Medulla oblongata (tissue), 1 donor: ENCODE measurements at regions not wholly inside any gene's neighbourhood (a gene's known extent, or its start where the extent isn't known, plus 50 kb on each side); places are given as distances from the start of the nearest gene placed in this dataset.

Experiments used
- DNase-seq: peaks from one replicate; pipeline ENCODE4 v3.0.0-alpha.2; 2015; ENCODE audit errors: extremely low spot score

- no peak for DNase-seq
These were observed 927.5 kb downstream of the DTWD2 start for GRCh38 chr5:118060833-118061232.

- DNase-seq = no peak
These were observed 935.8 kb downstream of the DTWD2 start for GRCh38 chr5:118052503-118052902.

DNA sequence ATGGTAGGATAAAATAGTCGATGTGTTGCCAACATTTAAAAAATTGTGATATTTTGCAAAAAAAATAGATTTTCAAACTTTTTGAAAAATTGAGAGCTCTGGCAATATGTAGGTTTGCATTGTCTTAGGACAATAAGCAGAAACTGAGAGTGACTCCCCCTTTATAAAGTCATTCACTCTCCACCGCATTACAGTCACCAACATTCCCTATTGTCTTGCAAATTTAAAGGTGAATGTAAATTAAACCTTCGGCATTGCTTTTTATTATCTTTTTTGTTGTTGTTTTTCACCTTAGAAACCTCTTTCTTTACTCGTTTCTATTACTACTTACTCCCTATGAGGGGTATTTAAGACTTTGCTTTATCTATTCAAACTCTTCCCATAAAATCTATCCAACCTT is 944.2 kb downstream of the DTWD2 start:
- no peak for DNase-seq

GRCh38 chr5:118043531-118043930 is 944.8 kb downstream of the DTWD2 start:
- DNase-seq = no peak

DNA sequence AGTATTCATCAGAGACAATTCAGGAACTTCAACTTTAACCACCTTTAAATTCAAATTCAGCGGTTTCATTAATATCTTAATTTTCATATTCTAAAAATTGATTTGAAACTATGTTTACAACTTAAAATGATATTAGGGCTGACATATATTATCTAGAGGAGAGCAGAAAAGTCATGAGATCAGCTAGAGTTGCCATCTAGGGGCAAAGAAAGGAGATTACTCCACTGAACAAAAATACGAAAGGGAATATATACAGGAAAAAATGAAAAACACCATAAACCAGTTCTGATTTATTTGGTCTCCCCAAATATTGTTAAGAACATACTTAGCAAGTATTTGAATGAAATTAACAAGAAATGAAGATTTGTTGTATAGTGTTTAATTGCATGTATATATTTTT is 946.3 kb downstream of the DTWD2 start:
- DNase-seq = peak; percentile 28

DNA sequence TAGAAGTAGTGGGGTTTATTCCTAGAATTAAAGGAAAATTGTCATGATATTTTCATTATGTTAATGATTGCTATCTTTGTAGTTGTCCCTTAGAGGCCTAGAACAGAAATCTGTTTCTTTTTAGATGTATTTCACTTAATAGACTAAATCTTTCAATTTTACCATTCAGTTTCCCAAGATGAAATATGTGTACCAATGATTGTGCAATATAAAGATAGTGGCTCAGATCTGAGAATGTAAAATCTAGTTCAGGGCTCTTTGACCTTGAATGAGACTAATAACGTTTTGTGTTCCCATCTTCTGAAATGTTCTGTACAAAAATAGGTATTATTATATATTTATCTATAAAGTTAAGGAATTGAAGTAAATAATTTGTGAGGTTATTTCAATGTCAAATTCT is 947.9 kb downstream of the DTWD2 start:
- no peak for DNase-seq

GRCh38 chr5:118033686-118034338 is 954.5 kb downstream of the DTWD2 start:
- no peak for DNase-seq

DNA sequence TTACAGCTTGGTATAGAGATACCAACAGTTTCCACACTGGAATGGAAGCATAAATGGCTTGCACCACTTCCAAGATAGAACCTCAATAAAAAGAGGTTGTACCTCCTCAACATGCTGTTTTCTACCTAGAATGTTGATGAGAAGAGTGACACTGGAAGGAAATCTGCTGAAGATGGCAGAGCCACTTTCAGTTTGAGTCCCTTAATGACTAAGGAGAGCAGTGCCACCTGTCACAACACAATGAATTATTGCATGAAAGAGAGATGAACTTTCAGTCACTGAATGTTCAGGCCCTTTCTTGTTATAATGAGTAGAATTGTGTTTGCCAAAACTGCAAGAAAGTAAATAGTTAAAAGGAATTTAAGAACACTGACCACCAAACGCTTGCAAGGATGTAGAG is 958.5 kb downstream of the DTWD2 start:
- no peak for DNase-seq

- no peak for DNase-seq
These were observed 966.3 kb downstream of the DTWD2 start for GRCh38 chr5:118022062-118022461.

GRCh38 chr5:118017536-118017935 is 970.8 kb downstream of the DTWD2 start:
- peak; percentile 56 for DNase-seq

- DNase-seq = no peak
These were observed 972.0 kb downstream of the DTWD2 start for GRCh38 chr5:118016396-118016795.

GRCh38 chr5:118015511-118015910 is 972.8 kb downstream of the DTWD2 start:
- no peak for DNase-seq

GRCh38 chr5:118009741-118010297 is 978.5 kb downstream of the DTWD2 start:
- no peak for DNase-seq

- no peak for DNase-seq
These were observed 979.6 kb downstream of the DTWD2 start for GRCh38 chr5:118008779-118009178.

- DNase-seq = no peak
These were observed 981.1 kb downstream of the DTWD2 start for GRCh38 chr5:118007262-118007661.

- DNase-seq = no peak
These were observed 982.1 kb downstream of the DTWD2 start for GRCh38 chr5:118006219-118006618.

DNA sequence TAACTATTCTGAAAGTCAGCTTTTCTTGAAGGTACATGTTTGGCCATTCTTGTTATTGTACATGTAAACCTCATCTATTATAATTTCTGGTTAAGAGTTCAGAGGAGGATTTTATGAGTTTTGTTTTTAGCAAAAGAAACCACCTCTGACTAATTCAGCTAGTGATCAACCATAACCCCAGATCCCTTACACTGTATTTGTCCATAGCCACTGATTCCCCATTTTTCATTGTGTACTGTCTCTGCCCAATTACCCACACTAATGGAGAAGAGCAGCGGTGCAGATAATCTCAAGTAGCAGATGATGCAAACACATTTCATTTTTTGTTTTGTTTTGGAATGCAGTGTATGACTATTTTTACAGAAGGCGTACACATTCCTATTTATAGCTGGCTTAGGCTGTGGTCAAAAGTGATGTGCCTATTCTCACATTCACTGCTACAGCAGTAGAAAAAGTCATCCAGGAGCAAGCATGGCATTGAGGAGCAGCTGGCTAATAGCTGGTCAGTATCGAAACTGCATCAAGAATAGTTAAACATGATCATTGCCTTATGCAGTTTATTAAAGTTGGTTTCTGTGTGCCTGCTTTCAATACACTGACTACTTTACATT is 988.3 kb downstream of the DTWD2 start:
- no peak for DNase-seq

GRCh38 chr5:117982691-117983090 is 1005.7 kb downstream of the DTWD2 start:
- no peak for DNase-seq

- DNase-seq = no peak
These were observed 1014.6 kb downstream of the DTWD2 start for GRCh38 chr5:117973785-117974184.

DNA sequence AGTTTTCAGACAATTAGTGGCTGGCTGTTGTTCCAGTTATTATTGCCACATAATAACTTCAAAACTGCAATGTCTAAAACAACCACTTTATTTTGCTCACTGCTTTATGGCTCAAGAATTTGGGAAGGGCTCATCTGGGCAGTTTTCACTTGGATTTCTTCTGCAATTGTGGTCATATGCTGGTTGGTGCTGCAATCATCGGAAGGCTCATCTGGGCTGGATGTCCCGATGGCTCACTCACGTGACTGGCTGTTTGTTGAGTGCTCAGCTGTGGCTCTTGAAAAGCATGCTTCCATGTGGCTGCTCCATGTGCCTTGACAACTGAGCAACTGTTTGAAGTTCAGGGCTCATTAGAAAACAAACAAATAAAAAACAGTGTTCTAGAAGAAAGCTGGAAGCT is 1032.5 kb downstream of the DTWD2 start:
- no peak for DNase-seq

DNA sequence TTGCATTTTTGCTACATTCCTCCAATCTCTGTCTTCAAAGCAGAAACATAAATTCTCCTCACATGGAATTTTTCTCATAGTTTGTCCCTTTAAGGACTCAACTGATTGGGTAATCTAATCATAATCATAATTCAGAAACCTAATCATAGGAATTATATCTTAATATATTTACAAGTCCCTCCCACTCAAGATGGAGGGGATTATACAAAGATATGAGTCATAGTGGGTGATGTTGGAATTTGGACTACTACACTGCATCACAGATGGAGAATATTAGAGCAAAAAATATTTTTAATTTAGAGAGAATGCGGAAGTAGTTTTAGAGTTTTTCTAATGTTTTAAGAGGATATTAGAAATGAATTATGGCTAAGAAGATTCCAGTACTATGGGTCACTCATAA is 1034.0 kb downstream of the DTWD2 start:
- no peak for DNase-seq

DNA sequence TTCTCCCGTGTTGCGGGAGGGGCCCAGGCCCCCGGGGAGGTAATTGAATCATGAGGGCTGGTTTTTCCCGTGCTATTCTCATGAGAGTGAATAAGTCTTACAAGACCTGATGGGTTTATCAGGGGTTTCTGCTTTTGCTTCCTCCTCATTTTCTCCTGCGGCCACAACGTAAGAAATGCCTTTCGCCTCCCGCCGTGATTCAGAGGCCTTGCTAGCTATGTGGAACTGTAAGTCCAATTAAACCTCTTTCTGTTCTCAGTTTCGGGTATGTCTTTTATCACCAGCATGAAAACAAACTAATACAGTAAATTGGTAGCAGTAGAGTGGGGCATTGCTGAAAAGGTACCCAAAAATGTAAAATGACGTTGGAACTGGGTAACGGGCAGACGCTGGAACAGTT is 1035.1 kb downstream of the DTWD2 start:
- DNase-seq = no peak

- no peak for DNase-seq
These were observed 1040.5 kb downstream of the DTWD2 start for GRCh38 chr5:117947836-117948235.

- DNase-seq = no peak
These were observed 1041.2 kb downstream of the DTWD2 start for GRCh38 chr5:117947121-117947520.
